OCI-LY1 (cell line): ENCODE measurements at regions not wholly inside any gene's neighbourhood (a gene's known extent, or its start where the extent isn't known, plus 50 kb on each side); places are given as distances from the start of the nearest gene placed in this dataset.

Source experiments
- H2AFZ ChIP-seq: fragments of 200-600 bp; sonication (generic), shearing (Covaris generic); 2 replicates; pipeline ENCODE4 v1.6.0; 2014; ENCODE audit warnings: antibody characterized with exemption, mild to moderate bottlenecking, low read length
- H3F3A ChIP-seq: fragments of 200-600 bp; sonication (generic), shearing (Covaris generic); 2 replicates; pipeline ENCODE4 v1.6.0; 2014; ENCODE audit warnings: mild to moderate bottlenecking, antibody characterized with exemption, low read length, moderate library complexity; ENCODE audit not compliant: insufficient read depth
- H3K27ac ChIP-seq: fragments of 200-600 bp; sonication (generic); 2 replicates; pipeline ENCODE4 v1.5.1; 2014; ENCODE audit warnings: low read length, mixed run types, mild to moderate bottlenecking, low read depth; ENCODE audit not compliant: poor library complexity, severe bottlenecking
- H3K27me3 ChIP-seq: fragments of 200-600 bp; sonication (generic); 2 replicates; pipeline ENCODE4 v1.6.0; 2014; ENCODE audit warnings: antibody characterized with exemption, mild to moderate bottlenecking, low read length, moderate library complexity; ENCODE audit not compliant: insufficient read depth
- H3K36me3 ChIP-seq: fragments of 200-600 bp; sonication (generic); 2 replicates; pipeline ENCODE4 v1.6.1; 2014; ENCODE audit warnings: mild to moderate bottlenecking, antibody characterized with exemption, low read length, moderate library complexity, mixed read lengths; ENCODE audit not compliant: insufficient read depth
- H3K4me1 ChIP-seq: fragments of 200-600 bp; sonication (generic); 2 replicates; pipeline ENCODE4 v1.5.1; 2014; ENCODE audit warnings: mild to moderate bottlenecking, low read length, moderate library complexity; ENCODE audit not compliant: insufficient read depth, severe bottlenecking
- H3K4me2 ChIP-seq: fragments of 200-600 bp; sonication (generic), shearing (Covaris generic); 2 replicates; pipeline ENCODE4 v1.6.1; 2014; ENCODE audit warnings: low read length
- H3K4me3 ChIP-seq: fragments of 200-600 bp; sonication (generic); 2 replicates; pipeline ENCODE4 v1.5.1; 2014; ENCODE audit warnings: low read length, low read depth, mild to moderate bottlenecking, mixed read lengths; ENCODE audit not compliant: poor library complexity, severe bottlenecking
- H3K79me2 ChIP-seq: fragments of 200-600 bp; shearing (Covaris generic); 2 replicates; pipeline ENCODE4 v1.6.1; 2016; ENCODE audit warnings: mixed run types, low read length, mixed read lengths; ENCODE audit not compliant: insufficient read depth
- H3K9ac ChIP-seq: fragments of 200-600 bp; sonication (generic), shearing (Covaris generic); 2 replicates; pipeline ENCODE4 v1.6.1; 2014; ENCODE audit warnings: mild to moderate bottlenecking, low read length, mixed read lengths
- H3K9me2 ChIP-seq: fragments of 200-600 bp; sonication (generic), shearing (Covaris generic); 2 replicates; pipeline ENCODE4 v1.6.1; 2014; ENCODE audit warnings: low read depth, mild to moderate bottlenecking, low read length, mixed read lengths
- H3K9me3 ChIP-seq: fragments of 200-600 bp; shearing (Covaris generic); 2 replicates; pipeline ENCODE4 v1.6.1; 2014; ENCODE audit warnings: low read length, mixed read lengths
- H4K20me1 ChIP-seq: fragments of 200-600 bp; sonication (generic), shearing (Covaris generic); 2 replicates; pipeline ENCODE4 v1.6.0; 2016; ENCODE audit warnings: mild to moderate bottlenecking, low read length; ENCODE audit not compliant: insufficient read depth
- CTCF ChIP-seq: fragments of 200-600 bp; sonication (generic), shearing (Covaris generic); IDR thresholded peaks from 2 replicates; pipeline ENCODE4 v1.5.1; 2017; ENCODE audit warnings: mild to moderate bottlenecking, antibody characterized with exemption, low read length, moderate library complexity, mixed read lengths
- EZH2 ChIP-seq: fragments of 200-600 bp; sonication (generic), shearing (Covaris generic); IDR thresholded peaks from 2 replicates; pipeline ENCODE4 v1.8.0; 2017; ENCODE audit warnings: borderline replicate concordance, mixed run types, mild to moderate bottlenecking, antibody characterized with exemption, low read length, moderate library complexity, mixed read lengths

- Histone ChIP-seq H2AFZ (no peak overlapping the region), H3K4me2 (no peak overlapping the region), H3K27me3 (no peaks in the 10 kb centered on the region), H3F3A (no peaks in the 10 kb centered on the region), H3K9me2 (no peaks in the 10 kb centered on the region), H3K27ac (no peak overlapping the region), H3K36me3 (no peaks in the 10 kb centered on the region), H3K9ac (no peak overlapping the region), H3K4me1 (no peaks in the 10 kb centered on the region), H3K4me3 (no peak overlapping the region), H4K20me1 (no peaks in the 10 kb centered on the region), H3K9me3 (no peaks in the 10 kb centered on the region), H3K79me2 (no peaks in the 10 kb centered on the region)
- no peak for TF ChIP-seq CTCF
- TF ChIP-seq EZH2 = no peak
Measured at GRCh38 chr18:73987247-73987980, 160.2 kb downstream of the FBXO15 start.

DNA sequence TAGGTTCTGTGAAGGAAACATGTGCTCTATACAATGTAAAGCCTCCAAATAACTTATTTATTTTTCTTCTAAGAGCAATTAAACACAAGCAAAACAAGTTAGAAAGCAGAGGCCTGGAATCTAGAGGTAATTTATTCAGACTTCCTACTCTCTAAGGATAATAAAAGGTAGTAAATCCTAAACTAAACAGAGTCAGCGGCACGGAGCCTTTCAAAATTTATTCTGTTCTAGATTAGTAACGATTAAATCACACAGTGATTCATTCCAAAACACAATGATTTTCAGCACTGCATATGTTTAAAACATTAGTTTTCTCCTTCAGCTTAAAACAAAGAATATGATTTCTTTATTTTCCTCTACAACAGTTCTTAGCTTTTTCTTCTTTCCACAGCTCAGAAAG is 160.9 kb downstream of the FBXO15 start:
- no peaks in the 10 kb centered on the region for H3K36me3 ChIP-seq

DNA sequence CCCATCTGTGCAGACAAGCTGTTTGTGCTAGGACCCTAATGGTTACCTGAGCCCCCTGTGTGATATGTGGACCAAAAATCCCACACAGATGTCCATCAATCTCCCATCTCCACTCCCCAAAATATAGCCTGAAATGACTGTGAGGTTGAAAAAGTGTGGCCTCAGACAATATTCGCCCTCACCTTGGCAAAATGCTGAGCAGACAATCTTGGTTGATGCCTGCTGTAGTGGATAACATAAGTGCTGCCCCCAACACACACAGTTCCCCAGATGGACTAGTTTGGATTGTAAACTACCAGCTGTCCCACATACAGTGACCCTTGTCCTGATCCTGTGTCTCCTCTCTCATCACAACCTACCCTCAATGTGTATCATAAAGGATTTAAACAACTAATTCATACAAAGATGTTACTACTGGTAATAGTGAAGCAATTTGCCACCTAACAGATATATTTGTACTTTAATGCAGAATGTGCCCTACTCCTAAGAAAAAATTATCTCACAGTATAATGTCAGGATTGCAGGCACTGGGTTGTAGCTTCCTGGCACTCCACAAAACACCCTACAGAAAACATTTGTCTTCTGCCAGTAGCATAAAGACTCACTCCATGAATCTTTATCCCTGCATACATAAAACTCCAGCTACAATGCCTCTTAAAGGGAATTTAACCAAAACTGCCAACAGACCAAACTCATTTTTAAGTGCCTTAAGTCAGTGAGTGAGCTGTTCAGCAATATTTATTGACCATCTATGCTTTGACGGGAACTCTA is 161.6 kb downstream of the FBXO15 start:
- no peaks in the 10 kb centered on the region for H4K20me1 ChIP-seq
- H3K9me2 ChIP-seq = no peaks in the 10 kb centered on the region
- H3K9ac ChIP-seq = no peak overlapping the region
- no peaks in the 10 kb centered on the region for H3K79me2 ChIP-seq
- H3K36me3 ChIP-seq = no peaks in the 10 kb centered on the region
- no peaks in the 10 kb centered on the region for H3K27me3 ChIP-seq
- H3K4me3 ChIP-seq = no peak overlapping the region
- no peaks in the 10 kb centered on the region for H3F3A ChIP-seq
- no peaks in the 10 kb centered on the region for H3K4me1 ChIP-seq
- TF ChIP-seq EZH2 (no peak), CTCF (no peak)
- no peak overlapping the region for H3K4me2 ChIP-seq
- no peak overlapping the region for H2AFZ ChIP-seq
- H3K27ac ChIP-seq = no peak overlapping the region
- H3K9me3 ChIP-seq = no peaks in the 10 kb centered on the region

More for the DNA sequence above, 160.9 kb downstream of the FBXO15 start:
- Histone ChIP-seq H3K9me2 (no peaks in the 10 kb centered on the region), H3K27ac (no peak overlapping the region), H3K4me3 (no peak overlapping the region), H3K9ac (no peak overlapping the region), H3K4me2 (no peak overlapping the region), H3K79me2 (no peaks in the 10 kb centered on the region), H3F3A (no peaks in the 10 kb centered on the region), H3K4me1 (no peaks in the 10 kb centered on the region), H2AFZ (no peak overlapping the region), H3K9me3 (no peaks in the 10 kb centered on the region), H3K27me3 (no peaks in the 10 kb centered on the region), H4K20me1 (no peaks in the 10 kb centered on the region)
- TF ChIP-seq CTCF (no peak), EZH2 (no peak)
